Vagina (tissue), 2 donors: ENCODE measurements at regions not wholly inside any gene's neighbourhood (a gene's known extent, or its start where the extent isn't known, plus 50 kb on each side); places are given as distances from the start of the nearest gene placed in this dataset.

ENCODE experiments used
- DNase-seq, 2 donors: peaks; one replicate each; pipeline ENCODE4 v3.0.0-alpha.2; 2017; ENCODE audit errors: extremely low spot score in 2 of 2
- H3K27ac ChIP-seq: fragments of 200-600 bp; sonication (generic); one replicate; pipeline ENCODE4 v1.5.1; 2019
- H3K27me3 ChIP-seq: fragments of 200-600 bp; sonication (generic); one replicate; pipeline ENCODE4 v1.5.1; 2019
- H3K36me3 ChIP-seq, 2 donors: fragments of 200-600 bp; sonication (generic); one replicate each; pipeline ENCODE4 v1.5.1; 2017 to 2019
- H3K4me1 ChIP-seq: fragments of 200-600 bp; sonication (generic); one replicate; pipeline ENCODE4 v1.5.1; 2019
- H3K4me3 ChIP-seq, 2 donors: fragments of 200-600 bp; sonication (generic); 1 replicate in 1 of 2; 2 replicates in 1 of 2; pipeline ENCODE4 v1.5.1; 2016 to 2019
- H3K9me3 ChIP-seq: fragments of 200-600 bp; sonication (generic); one replicate; pipeline ENCODE4 v1.5.1; 2019
- POLR2A ChIP-seq, 2 donors: fragments of 450-650 bp; IDR thresholded peaks; one replicate each; pipeline ENCODE4 v1.6.1; 2017; ENCODE audit warnings: antibody characterized with exemption in 2 of 2, mild to moderate bottlenecking in 2 of 2, moderate library complexity in 2 of 2
- POLR2AphosphoS5 ChIP-seq, 2 donors: sonication (generic); formaldehyde crosslinking; IDR thresholded peaks; one replicate each; pipeline ENCODE4 v1.9.0; 2017; ENCODE audit warnings: antibody characterized with exemption in 2 of 2, mild to moderate bottlenecking in 2 of 2, low read depth in 1 of 2; ENCODE audit not compliant: insufficient read depth in 1 of 2
- intact Hi-C: fragments of 100-400 bp; cut with DNase I; formaldehyde crosslinking; loops from one replicate; pipeline ENCODE4 v1.15.1; 2023
- TF ChIP-seq, protein P1 (sequence below), 3 experiments: fragments of 450-650 bp in 2 of 3; fragments of 200-600 bp in 1 of 3; sonication (generic) in 1 of 3; IDR thresholded peaks; one replicate each; pipeline ENCODE4 v1.5.1; 2017 to 2019; ENCODE audit warnings: antibody characterized with exemption in 3 of 3, mild to moderate bottlenecking in 2 of 3, moderate library complexity in 2 of 3

DNA sequence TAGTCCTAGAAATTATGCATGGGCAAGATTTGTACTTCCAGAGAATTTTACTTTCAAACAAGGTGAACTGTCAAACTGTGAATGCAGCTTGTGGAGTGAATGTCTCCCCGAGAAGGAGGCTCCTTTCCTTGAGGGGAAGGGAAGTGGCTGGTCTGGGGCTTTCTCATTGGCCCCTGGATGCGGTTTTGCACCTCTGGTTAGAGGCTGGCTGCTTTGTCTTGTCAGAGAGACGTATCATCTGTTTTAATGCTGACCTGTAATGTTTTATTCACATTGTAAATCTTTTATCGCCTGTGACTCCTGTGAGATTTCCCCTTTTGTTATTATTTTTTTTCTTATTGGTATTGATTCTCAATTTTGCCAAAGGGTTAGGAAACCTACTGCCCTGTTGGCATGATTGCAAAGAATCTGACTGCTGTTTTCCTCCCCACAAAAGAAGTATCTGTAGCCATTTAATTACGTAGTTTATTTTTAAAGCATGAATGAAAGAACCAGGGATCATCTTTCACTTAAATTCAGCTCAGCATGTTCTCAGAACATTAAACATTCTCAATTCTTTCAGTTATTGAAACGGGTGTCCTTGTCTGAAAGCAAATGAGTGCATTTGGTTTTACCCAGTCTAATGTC lies 238.3 kb upstream of the NFE2L3 start:
- Histone ChIP-seq H3K27ac (no peak overlapping the region), H3K4me1 (no peaks in the 10 kb centered on the region), H3K27me3 (no peaks in the 10 kb centered on the region), H3K36me3 (no peaks in the 10 kb centered on the region), H3K9me3 (no peaks in the 10 kb centered on the region), H3K4me3 (no peak overlapping the region)
- intact Hi-C loops: no loop called here
- no peak for TF ChIP-seq POLR2AphosphoS5 (IDR thresholded peaks at IDR 0.05; ENCODE audit: insufficient read depth in 1 of 2, low read depth in 1 of 2)
- TF ChIP-seq POLR2A (IDR thresholded peaks at IDR 0.05): no peak
- TF ChIP-seq, protein P1, sequence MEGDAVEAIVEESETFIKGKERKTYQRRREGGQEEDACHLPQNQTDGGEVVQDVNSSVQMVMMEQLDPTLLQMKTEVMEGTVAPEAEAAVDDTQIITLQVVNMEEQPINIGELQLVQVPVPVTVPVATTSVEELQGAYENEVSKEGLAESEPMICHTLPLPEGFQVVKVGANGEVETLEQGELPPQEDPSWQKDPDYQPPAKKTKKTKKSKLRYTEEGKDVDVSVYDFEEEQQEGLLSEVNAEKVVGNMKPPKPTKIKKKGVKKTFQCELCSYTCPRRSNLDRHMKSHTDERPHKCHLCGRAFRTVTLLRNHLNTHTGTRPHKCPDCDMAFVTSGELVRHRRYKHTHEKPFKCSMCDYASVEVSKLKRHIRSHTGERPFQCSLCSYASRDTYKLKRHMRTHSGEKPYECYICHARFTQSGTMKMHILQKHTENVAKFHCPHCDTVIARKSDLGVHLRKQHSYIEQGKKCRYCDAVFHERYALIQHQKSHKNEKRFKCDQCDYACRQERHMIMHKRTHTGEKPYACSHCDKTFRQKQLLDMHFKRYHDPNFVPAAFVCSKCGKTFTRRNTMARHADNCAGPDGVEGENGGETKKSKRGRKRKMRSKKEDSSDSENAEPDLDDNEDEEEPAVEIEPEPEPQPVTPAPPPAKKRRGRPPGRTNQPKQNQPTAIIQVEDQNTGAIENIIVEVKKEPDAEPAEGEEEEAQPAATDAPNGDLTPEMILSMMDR (IDR thresholded peaks at IDR 0.05): no peak
- DNase-seq: no peak

DNA sequence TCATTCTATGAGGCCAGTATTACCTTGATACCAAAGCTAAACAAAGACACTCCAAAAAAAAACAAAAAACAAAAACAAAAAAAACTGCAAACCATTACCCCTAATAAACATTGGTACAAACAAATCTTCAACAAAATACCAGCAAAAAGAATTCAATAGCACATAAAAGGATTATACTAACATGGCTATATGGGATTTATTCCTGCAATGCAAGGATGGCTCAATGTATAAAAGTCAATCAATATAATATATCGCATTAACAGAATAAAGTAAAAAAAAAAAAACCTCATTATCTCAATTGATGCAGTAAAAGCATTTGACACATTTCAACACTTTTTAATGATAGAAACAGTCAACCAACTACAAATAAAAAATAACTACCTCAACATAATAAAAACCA lies 233.3 kb upstream of the NFE2L3 start:
- H3K36me3 ChIP-seq: no peaks in the 10 kb centered on the region
- no peaks in the 10 kb centered on the region for H3K27me3 ChIP-seq
- no peaks in the 10 kb centered on the region for H3K4me1 ChIP-seq
- H3K4me3 ChIP-seq: no peak overlapping the region
- intact Hi-C loops: no loop called here
- TF ChIP-seq POLR2A (IDR thresholded peaks at IDR 0.05): no peak
- TF ChIP-seq POLR2AphosphoS5 (IDR thresholded peaks at IDR 0.05; ENCODE audit: insufficient read depth in 1 of 2, low read depth in 1 of 2): no peak
- TF ChIP-seq, protein P1 (IDR thresholded peaks at IDR 0.05): no peak
- H3K27ac ChIP-seq: no peak overlapping the region
- no peak for DNase-seq
- no peaks in the 10 kb centered on the region for H3K9me3 ChIP-seq

DNA sequence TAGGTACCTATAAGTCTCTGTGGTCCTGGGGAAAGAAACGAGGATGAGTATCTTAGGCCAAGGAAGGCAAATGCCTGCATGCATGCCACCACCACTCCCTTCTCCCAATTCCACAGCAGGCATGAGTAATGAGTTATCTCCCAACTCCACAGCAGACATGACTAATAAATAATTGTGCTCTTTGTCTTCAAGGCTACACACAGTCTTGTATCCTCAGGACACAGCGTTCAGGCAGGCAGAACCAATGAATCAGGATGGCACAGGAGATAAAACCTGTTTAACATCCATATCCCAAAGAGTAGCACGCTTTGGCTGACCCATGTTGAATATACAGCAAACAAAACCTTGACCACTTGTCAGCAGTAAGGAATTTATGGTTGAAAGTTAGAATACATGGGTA lies 229.7 kb upstream of the NFE2L3 start:
- no peak for TF ChIP-seq POLR2A (IDR thresholded peaks at IDR 0.05)
- TF ChIP-seq POLR2AphosphoS5 (IDR thresholded peaks at IDR 0.05; ENCODE audit: insufficient read depth in 1 of 2, low read depth in 1 of 2): no peak
- TF ChIP-seq, protein P1 (IDR thresholded peaks at IDR 0.05): no peak
- Histone ChIP-seq H3K4me1 (no peaks in the 10 kb centered on the region), H3K27ac (no peak overlapping the region), H3K36me3 (no peaks in the 10 kb centered on the region), H3K27me3 (no peaks in the 10 kb centered on the region), H3K9me3 (no peaks in the 10 kb centered on the region), H3K4me3 (no peak overlapping the region)
- DNase-seq: no peak
- intact Hi-C loops: no loop called here

DNA sequence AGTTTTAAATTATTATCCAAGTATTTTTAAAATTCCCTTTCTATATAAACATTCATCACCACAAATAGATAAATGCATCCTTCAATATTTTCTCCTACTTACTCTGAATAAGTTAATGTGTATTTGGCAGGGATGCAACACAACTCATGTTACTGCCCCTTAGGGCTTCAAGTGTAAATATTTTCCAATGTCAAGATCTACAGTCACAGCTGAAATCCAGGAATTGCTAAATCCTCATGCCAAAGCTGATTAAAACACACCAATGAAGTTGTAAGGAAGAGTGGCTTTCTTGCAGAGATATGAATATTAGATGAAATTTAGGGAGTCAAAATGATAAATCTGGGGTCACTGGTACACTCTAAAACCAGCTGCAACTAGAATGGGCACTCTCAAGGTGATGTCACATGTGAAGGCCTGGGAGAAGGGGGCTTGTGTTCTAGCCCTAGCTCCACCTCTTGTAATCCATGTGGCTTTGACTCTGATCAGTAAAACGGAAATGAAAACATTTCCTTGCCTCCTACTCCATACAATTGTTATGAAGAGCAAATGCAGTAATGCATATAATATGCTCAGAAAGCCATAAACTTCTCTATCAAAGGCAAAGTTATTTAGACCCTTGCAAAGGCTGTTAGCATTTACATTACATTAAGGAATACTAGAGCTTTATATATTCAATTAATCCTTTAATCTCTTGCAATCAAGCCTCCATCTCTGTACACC lies 228.1 kb upstream of the NFE2L3 start:
- Histone ChIP-seq H3K36me3 (no peaks in the 10 kb centered on the region), H3K27me3 (no peaks in the 10 kb centered on the region), H3K4me3 (no peak overlapping the region), H3K4me1 (no peaks in the 10 kb centered on the region), H3K9me3 (no peaks in the 10 kb centered on the region), H3K27ac (no peak overlapping the region)
- no peak for DNase-seq
- intact Hi-C loops: no loop called here
- TF ChIP-seq, protein P1 (IDR thresholded peaks at IDR 0.05): no peak
- no peak for TF ChIP-seq POLR2A (IDR thresholded peaks at IDR 0.05)
- TF ChIP-seq POLR2AphosphoS5 (IDR thresholded peaks at IDR 0.05; ENCODE audit: insufficient read depth in 1 of 2, low read depth in 1 of 2): no peak

DNA sequence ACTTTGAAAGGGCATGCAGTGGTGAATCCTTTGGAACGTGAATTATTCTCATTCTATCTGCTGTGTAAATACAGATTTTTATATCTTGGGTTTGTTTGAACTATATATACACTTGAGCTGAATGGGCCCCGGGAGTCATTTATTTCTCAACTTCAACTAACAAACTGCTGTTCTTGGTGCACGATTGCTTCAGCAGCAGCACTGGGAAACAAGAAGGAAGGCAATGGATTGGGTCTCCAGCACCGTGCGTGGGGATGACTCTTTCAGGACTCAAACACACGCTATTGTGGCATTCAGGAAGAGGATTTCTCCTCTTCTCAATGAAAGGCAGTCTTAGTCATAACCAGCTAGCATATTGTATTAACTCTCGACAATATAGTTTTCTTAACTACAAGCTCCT lies 226.0 kb upstream of the NFE2L3 start:
- Histone ChIP-seq H3K9me3 (no peaks in the 10 kb centered on the region), H3K27me3 (no peaks in the 10 kb centered on the region), H3K36me3 (no peaks in the 10 kb centered on the region), H3K4me1 (no peaks in the 10 kb centered on the region), H3K27ac (no peak overlapping the region), H3K4me3 (no peak overlapping the region)
- intact Hi-C loops: no loop called here
- DNase-seq: no peak
- TF ChIP-seq, protein P1 (IDR thresholded peaks at IDR 0.05): no peak
- no peak for TF ChIP-seq POLR2A (IDR thresholded peaks at IDR 0.05)
- TF ChIP-seq POLR2AphosphoS5 (IDR thresholded peaks at IDR 0.05; ENCODE audit: insufficient read depth in 1 of 2, low read depth in 1 of 2): no peak
